HepG2 (cell line): ENCODE measurements at regions not wholly inside any gene's neighbourhood (a gene's known extent, or its start where the extent isn't known, plus 50 kb on each side); places are given as distances from the start of the nearest gene placed in this dataset.

Experiments
- ATAC-seq: fragments of 200-7000 bp; cut with Tn5 transposase; 3 replicates; pipeline ENCODE4 v1.9.1; 2020; ENCODE audit warnings: mild to moderate bottlenecking, moderate library complexity
- BruUV-seq: library from RNA; stranded (reverse); fragments of 400-500 nt; replicated peaks from 2 replicates; lab custom pipeline; 2021; lab: Mats Ljungman, UMichigan
- CTCF ChIA-PET: fragments of 300-600 bp; formaldehyde crosslinking; extraction: SDS; loops from one replicate; lab custom pipeline; 2021; ENCODE audit warnings: low total read pairs, inconsistent platforms, low intra/inter-chr PET ratio; lab: Yijun Ruan, JAX
- POLR2A ChIA-PET: fragments of 350-600 bp; sonication (Branson Sonifier 250); formaldehyde crosslinking; loops from one replicate; lab custom pipeline; 2020; ENCODE audit warnings: antibody characterized with exemption, inconsistent platforms; lab: Yijun Ruan, JAX
- DNase-seq: peaks from one replicate; pipeline ENCODE4 v3.0.0-alpha.2; 2015; ENCODE audit warnings: low spot score
- FAIRE-seq: peaks from 3 replicates; lab custom pipeline; 2011; peaks lifted over from hg19 to GRCh38; lab: Jason Lieb, UNC
- H2AFZ ChIP-seq: one replicate; pipeline ENCODE4 v1.6.1; 2011; ENCODE audit warnings: low read length, inconsistent platforms
- H3K27ac ChIP-seq: fragments of 300-600 bp; 3 replicates; pipeline ENCODE4 v1.8.0; 2011; ENCODE audit warnings: mixed run types, mild to moderate bottlenecking, mixed read lengths, low read length, inconsistent platforms; ENCODE audit not compliant: insufficient read depth; ENCODE audit errors: extremely low read length
- H3K27me3 ChIP-seq, 2 experiments: fragments of 200-600 bp in 1 of 2; 2 replicates in 1 of 2; 3 replicates in 1 of 2; pipeline versions ENCODE4 v1.6.0 to v1.8.0; 2011; ENCODE audit warnings: low read length in 2 of 2, mild to moderate bottlenecking in 2 of 2, moderate library complexity in 2 of 2, inconsistent platforms in 1 of 2; ENCODE audit not compliant: insufficient read depth in 2 of 2, control insufficient read depth in 1 of 2
- H3K36me3 ChIP-seq, 2 experiments: fragments of 200-600 bp in 1 of 2; replicated peaks in 1 of 2; 2 replicates in 1 of 2; 3 replicates in 1 of 2; pipeline versions ENCODE4 v1.5.1 to v1.8.0; 2011; ENCODE audit warnings: low read length in 2 of 2, inconsistent platforms in 1 of 2; ENCODE audit not compliant: insufficient read depth in 2 of 2, control insufficient read depth in 1 of 2
- H3K4me1 ChIP-seq: 2 replicates; pipeline ENCODE4 v1.5.1; 2012; ENCODE audit warnings: low read length, inconsistent platforms; ENCODE audit not compliant: insufficient read depth
- H3K4me2 ChIP-seq: 2 replicates; pipeline ENCODE4 v1.6.0; 2011; ENCODE audit warnings: low read depth, low read length, inconsistent platforms
- H3K4me3 ChIP-seq, 3 experiments: fragments of 200-600 bp in 1 of 3; sonication (generic), shearing (Covaris generic) in 1 of 3; replicated peaks in 1 of 3; 2 replicates each; pipeline ENCODE4 v1.5.1; 2011 to 2016; ENCODE audit warnings: low read length in 3 of 3, inconsistent platforms in 2 of 3, low read depth in 2 of 3, mild to moderate bottlenecking in 2 of 3, control low read depth in 1 of 3, mixed read lengths in 1 of 3; ENCODE audit not compliant: insufficient read depth in 1 of 3
- H3K79me2 ChIP-seq: one replicate; pipeline ENCODE4 v1.6.1; 2011; ENCODE audit warnings: low read length, inconsistent platforms; ENCODE audit not compliant: insufficient read depth
- H3K9ac ChIP-seq: 2 replicates; pipeline ENCODE4 v1.6.0; 2011; ENCODE audit warnings: mild to moderate bottlenecking, low read depth, low read length, inconsistent platforms; ENCODE audit not compliant: insufficient read depth
- H3K9me3 ChIP-seq: 2 replicates; pipeline ENCODE4 v1.5.1; 2012; ENCODE audit warnings: mild to moderate bottlenecking, low read length
- H4K20me1 ChIP-seq: 2 replicates; pipeline ENCODE4 v1.6.0; 2011; ENCODE audit warnings: inconsistent platforms, mild to moderate bottlenecking, low read length, moderate library complexity; ENCODE audit not compliant: insufficient read depth
- ADNP ChIP-seq: sonication (generic); formaldehyde crosslinking; IDR thresholded peaks from 2 replicates; pipeline ENCODE4 v1.4.0; 2020; ENCODE audit warnings: missing genetic modification reagents
- ATF6 ChIP-seq: sonication (generic); formaldehyde crosslinking; conservative IDR thresholded peaks from 2 replicates; pipeline ENCODE4 v1.4.0; 2020; ENCODE audit warnings: missing genetic modification reagents
- FOXA1 ChIP-seq, 2 experiments: fragments of 450-650 bp in 1 of 2; sonication (generic) in 1 of 2; formaldehyde crosslinking in 1 of 2; IDR thresholded peaks; 2 replicates each; pipeline versions ENCODE4 v1.4.0 to v1.6.1; 2016 to 2020; ENCODE audit warnings: missing genetic modification reagents in 1 of 2
- HDAC6 ChIP-seq: fragments of 200-600 bp; sonication (generic); IDR thresholded peaks from 2 replicates; pipeline ENCODE4 v1.7.0; 2017; ENCODE audit warnings: mild to moderate bottlenecking, antibody characterized with exemption, low read length, low read depth
- MLLT10 ChIP-seq: sonication (generic); formaldehyde crosslinking; IDR thresholded peaks from 2 replicates; pipeline ENCODE4 v1.4.0; 2020; ENCODE audit warnings: missing genetic modification reagents
- NCOA1 ChIP-seq: sonication (generic); formaldehyde crosslinking; IDR thresholded peaks from 2 replicates; pipeline ENCODE4 v1.9.0; 2021; ENCODE audit warnings: missing genetic modification reagents
- NFE2L1 ChIP-seq: sonication (generic); formaldehyde crosslinking; IDR thresholded peaks from 2 replicates; pipeline ENCODE4 v1.4.0; 2020; ENCODE audit warnings: missing genetic modification reagents, mild to moderate bottlenecking, borderline replicate concordance
- PREB ChIP-seq: sonication (generic); formaldehyde crosslinking; IDR thresholded peaks from 2 replicates; pipeline ENCODE4 v1.4.0; 2020; ENCODE audit warnings: missing genetic modification reagents
- RAD21 ChIP-seq: fragments of 450-650 bp; formaldehyde crosslinking; IDR thresholded peaks from 2 replicates; pipeline ENCODE4 v1.5.0; 2020; ENCODE audit warnings: mild to moderate bottlenecking
- ZFAT ChIP-seq: sonication (generic); formaldehyde crosslinking; conservative IDR thresholded peaks from 2 replicates; pipeline ENCODE4 v1.8.1; 2023; ENCODE audit warnings: missing genetic modification reagents, inconsistent platforms
- ZNF530 ChIP-seq: sonication (generic); formaldehyde crosslinking; IDR thresholded peaks from 2 replicates; pipeline ENCODE4 v1.5.0; 2020; ENCODE audit warnings: low read depth, mild to moderate bottlenecking, missing genetic modification reagents
- ZNF839 ChIP-seq: sonication (generic); formaldehyde crosslinking; IDR thresholded peaks from 2 replicates; pipeline ENCODE4 v1.4.0; 2020; ENCODE audit warnings: missing genetic modification reagents, mild to moderate bottlenecking, borderline replicate concordance
- WGBS: methylation state at CpG from one replicate; pipeline ENCODE4 v1.1.6; 2017; ENCODE audit warnings: low lambda C conversion rate; 5-methylcytosine and 5-hydroxymethylcytosine counted together
- in situ Hi-C: cut with HindIII; loops from 2 replicates; pipeline ENCODE4 v1.10.0; 2017; ENCODE audit warnings: low pct_unique_long_range_greater_than_20kb; ENCODE audit not compliant: extremely low pct_ligation_motif_present
- intact Hi-C: fragments of 100-400 bp; cut with micrococcal nuclease; formaldehyde crosslinking; loops from one replicate; pipeline ENCODE4 v1.10.0; 2022; ENCODE audit not compliant: unreplicated experiment

- no peak for ATAC-seq
- no peak for FAIRE-seq
Measured at GRCh38 chr3:59262076-59262498, 212.3 kb upstream of the CFAP20DC start.

More at GRCh38 chr3:59262076-59262498, 212.3 kb upstream of the CFAP20DC start:
- H3K79me2 ChIP-seq, result no peaks in the 10 kb centered on the region
- TF ChIP-seq ADNP (CRISPR knock-in tag), result no peak
- TF ChIP-seq ZNF839 (CRISPR knock-in tag), result no peak
- TF ChIP-seq HDAC6, result no peak
- no peak for TF ChIP-seq ZFAT (CRISPR knock-in tag)
- TF ChIP-seq RAD21, result no peak
- TF ChIP-seq PREB, result no peak
- no peak for TF ChIP-seq NCOA1 (CRISPR knock-in tag)
- no peak for TF ChIP-seq MLLT10 (CRISPR knock-in tag)
- TF ChIP-seq ATF6 (CRISPR knock-in tag), result no peak
- no peak for TF ChIP-seq NFE2L1 (CRISPR knock-in tag)
- no peak for TF ChIP-seq FOXA1 (IDR thresholded peaks at IDR 0.05)
- TF ChIP-seq FOXA1 (CRISPR knock-in tag; IDR thresholded peaks at IDR 0.05), result no peak
- no peak for TF ChIP-seq ZNF530 (CRISPR knock-in tag)
- no peaks in the 10 kb centered on the region for H4K20me1 ChIP-seq
- BruUV-seq, result no TSS peak
- H3K27me3 ChIP-seq, result peaks cover 0 to 3% of the 10 kb centered on the region in 2 experiments; a peak in 1 of 5 replicates
- no peaks in the 10 kb centered on the region for H3K36me3 ChIP-seq
- H2AFZ ChIP-seq, result no peak overlapping the region
- no peak overlapping the region for H3K27ac ChIP-seq
- POLR2A ChIA-PET, result no interaction called here
- no peak overlapping the region for H3K9ac ChIP-seq
- in situ Hi-C loops, result no loop called here
- H3K4me1 ChIP-seq, result no peaks in the 10 kb centered on the region
- CTCF ChIA-PET, result no interaction called here
- no peak overlapping the region for H3K4me2 ChIP-seq
- intact Hi-C loops, result no loop called here
- H3K4me3 ChIP-seq, result no peak overlapping the region
- no peak for DNase-seq
- no peaks in the 10 kb centered on the region for H3K9me3 ChIP-seq
- WGBS, result 0% methylated on average over 2 of the region's 2 CpGs
